Peyer's patch (tissue), 4 donors: ENCODE measurements at regions not wholly inside any gene's neighbourhood (a gene's known extent, or its start where the extent isn't known, plus 50 kb on each side); places are given as distances from the start of the nearest gene placed in this dataset.

Experiments used
- POLR2A ChIP-seq, 2 donors: fragments of 450-650 bp; IDR thresholded peaks; one replicate each; pipeline ENCODE4 v1.5.1; 2017; ENCODE audit warnings: antibody characterized with exemption in 2 of 2, mild to moderate bottlenecking in 2 of 2, moderate library complexity in 2 of 2
- TF ChIP-seq, protein P1 (sequence below), 6 experiments: fragments of 450-650 bp in 4 of 6; fragments of 200-600 bp in 2 of 6; sonication (generic) in 1 of 6; IDR thresholded peaks; one replicate each; pipeline ENCODE4 v1.5.1; 2017 to 2019; ENCODE audit warnings: antibody characterized with exemption in 6 of 6, mild to moderate bottlenecking in 3 of 6, moderate library complexity in 1 of 6

GRCh38 chr10:78269060-78269459 lies 235.4 kb downstream of the RPS24 start:
- no peak for TF ChIP-seq POLR2A (IDR thresholded peaks at IDR 0.05)
- TF ChIP-seq, protein P1, sequence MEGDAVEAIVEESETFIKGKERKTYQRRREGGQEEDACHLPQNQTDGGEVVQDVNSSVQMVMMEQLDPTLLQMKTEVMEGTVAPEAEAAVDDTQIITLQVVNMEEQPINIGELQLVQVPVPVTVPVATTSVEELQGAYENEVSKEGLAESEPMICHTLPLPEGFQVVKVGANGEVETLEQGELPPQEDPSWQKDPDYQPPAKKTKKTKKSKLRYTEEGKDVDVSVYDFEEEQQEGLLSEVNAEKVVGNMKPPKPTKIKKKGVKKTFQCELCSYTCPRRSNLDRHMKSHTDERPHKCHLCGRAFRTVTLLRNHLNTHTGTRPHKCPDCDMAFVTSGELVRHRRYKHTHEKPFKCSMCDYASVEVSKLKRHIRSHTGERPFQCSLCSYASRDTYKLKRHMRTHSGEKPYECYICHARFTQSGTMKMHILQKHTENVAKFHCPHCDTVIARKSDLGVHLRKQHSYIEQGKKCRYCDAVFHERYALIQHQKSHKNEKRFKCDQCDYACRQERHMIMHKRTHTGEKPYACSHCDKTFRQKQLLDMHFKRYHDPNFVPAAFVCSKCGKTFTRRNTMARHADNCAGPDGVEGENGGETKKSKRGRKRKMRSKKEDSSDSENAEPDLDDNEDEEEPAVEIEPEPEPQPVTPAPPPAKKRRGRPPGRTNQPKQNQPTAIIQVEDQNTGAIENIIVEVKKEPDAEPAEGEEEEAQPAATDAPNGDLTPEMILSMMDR (IDR thresholded peaks at IDR 0.05), result no peak
